ENCODE measurements at regions not wholly inside any gene's neighbourhood (a gene's known extent, or its start where the extent isn't known, plus 50 kb on each side); places are given as distances from the start of the nearest gene placed in this dataset.

- H3K27ac ChIP-seq (replicated peaks): no peak overlapping the region
- intact Hi-C loops (cut with micrococcal nuclease): no loop called here
- no peaks in the 10 kb centered on the region for H3K27me3 ChIP-seq (ENCODE audit: low read depth)
- no peaks in the 10 kb centered on the region for H3K36me3 ChIP-seq
- no peak overlapping the region for H3K4me3 ChIP-seq
- TF ChIP-seq, protein P1, sequence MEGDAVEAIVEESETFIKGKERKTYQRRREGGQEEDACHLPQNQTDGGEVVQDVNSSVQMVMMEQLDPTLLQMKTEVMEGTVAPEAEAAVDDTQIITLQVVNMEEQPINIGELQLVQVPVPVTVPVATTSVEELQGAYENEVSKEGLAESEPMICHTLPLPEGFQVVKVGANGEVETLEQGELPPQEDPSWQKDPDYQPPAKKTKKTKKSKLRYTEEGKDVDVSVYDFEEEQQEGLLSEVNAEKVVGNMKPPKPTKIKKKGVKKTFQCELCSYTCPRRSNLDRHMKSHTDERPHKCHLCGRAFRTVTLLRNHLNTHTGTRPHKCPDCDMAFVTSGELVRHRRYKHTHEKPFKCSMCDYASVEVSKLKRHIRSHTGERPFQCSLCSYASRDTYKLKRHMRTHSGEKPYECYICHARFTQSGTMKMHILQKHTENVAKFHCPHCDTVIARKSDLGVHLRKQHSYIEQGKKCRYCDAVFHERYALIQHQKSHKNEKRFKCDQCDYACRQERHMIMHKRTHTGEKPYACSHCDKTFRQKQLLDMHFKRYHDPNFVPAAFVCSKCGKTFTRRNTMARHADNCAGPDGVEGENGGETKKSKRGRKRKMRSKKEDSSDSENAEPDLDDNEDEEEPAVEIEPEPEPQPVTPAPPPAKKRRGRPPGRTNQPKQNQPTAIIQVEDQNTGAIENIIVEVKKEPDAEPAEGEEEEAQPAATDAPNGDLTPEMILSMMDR (IDR thresholded peaks at IDR 0.05; ENCODE audit: borderline replicate concordance): no peak
- peaks cover 11% of the 10 kb centered on the region for H3K9me3 ChIP-seq (replicated peaks)
- H3K4me1 ChIP-seq: no peaks in the 10 kb centered on the region
- no peak for DNase-seq
Measured at GRCh38 chr10:2232479-2232878, 495.2 kb upstream of the ADARB2 start.

GRCh38 chr10:2230478-2230877 lies 493.2 kb upstream of the ADARB2 start:
- TF ChIP-seq, protein P1 (IDR thresholded peaks at IDR 0.05; ENCODE audit: borderline replicate concordance): no peak
- intact Hi-C loops (cut with micrococcal nuclease): no loop called here
- no peaks in the 10 kb centered on the region for H3K27me3 ChIP-seq (ENCODE audit: low read depth)
- no peaks in the 10 kb centered on the region for H3K4me1 ChIP-seq
- no peak overlapping the region for H3K4me3 ChIP-seq
- H3K9me3 ChIP-seq (replicated peaks): peaks cover 18% of the 10 kb centered on the region
- no peak overlapping the region for H3K27ac ChIP-seq (replicated peaks)
- no peak for DNase-seq
- H3K36me3 ChIP-seq: no peaks in the 10 kb centered on the region

DNA sequence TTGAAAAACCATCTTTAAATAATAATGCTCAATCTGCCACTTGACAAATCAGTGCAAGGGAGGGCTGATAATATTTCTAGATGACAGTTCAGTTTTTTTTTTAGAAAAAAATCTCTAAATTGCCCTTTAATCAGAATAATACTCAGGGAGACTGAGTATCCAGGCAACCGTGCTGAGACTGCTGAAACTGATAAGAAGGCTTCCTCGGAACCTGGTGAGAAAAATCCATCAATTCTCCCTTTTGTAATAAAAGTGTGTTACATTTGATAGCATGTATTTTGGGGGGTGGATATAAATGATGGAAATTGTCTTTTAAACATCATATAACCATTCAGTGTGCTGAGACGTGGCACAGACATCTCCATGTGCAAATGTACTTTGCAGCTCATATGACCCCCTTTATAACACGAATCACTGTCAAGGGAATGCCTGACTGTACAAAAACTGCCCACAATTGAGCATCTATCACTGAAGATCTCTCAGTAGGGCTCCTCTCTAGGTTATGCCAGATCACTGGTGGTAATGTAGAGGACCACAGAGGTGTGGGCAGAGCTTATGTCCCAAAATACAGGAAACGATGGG lies 491.1 kb upstream of the ADARB2 start:
- Histone ChIP-seq H3K27ac (replicated peaks) (no peak overlapping the region), H3K36me3 (no peaks in the 10 kb centered on the region), H3K4me3 (no peak overlapping the region), H3K27me3 (ENCODE audit: low read depth) (no peaks in the 10 kb centered on the region), H3K4me1 (no peaks in the 10 kb centered on the region), H3K9me3 (replicated peaks) (peaks cover 8% of the 10 kb centered on the region)
- TF ChIP-seq, protein P1 (IDR thresholded peaks at IDR 0.05; ENCODE audit: borderline replicate concordance): no peak
- DNase-seq: no peak
- intact Hi-C loops (cut with micrococcal nuclease): no loop called here

DNA sequence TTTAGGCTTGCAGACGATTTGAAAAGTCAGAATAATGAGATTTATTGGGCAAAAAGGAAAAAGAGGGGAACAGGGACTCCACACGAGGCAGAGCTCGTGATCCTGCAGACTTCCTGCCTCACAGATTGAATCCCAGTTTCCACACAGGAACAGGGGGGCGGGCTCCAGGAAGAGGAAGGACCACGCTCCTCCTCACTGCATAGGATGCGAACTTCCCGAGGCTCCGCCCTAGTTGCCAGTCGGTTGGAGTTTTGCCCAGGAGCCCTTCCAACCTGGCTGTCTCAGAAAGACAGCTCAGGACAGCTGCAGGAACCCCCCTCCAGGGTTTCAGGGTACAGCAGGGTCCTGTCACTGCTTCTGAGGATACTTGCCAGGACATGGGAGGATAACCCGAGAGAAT lies 488.3 kb upstream of the ADARB2 start:
- Histone ChIP-seq H3K27ac (replicated peaks) (no peak overlapping the region), H3K36me3 (no peaks in the 10 kb centered on the region), H3K4me3 (no peak overlapping the region), H3K4me1 (no peaks in the 10 kb centered on the region), H3K27me3 (ENCODE audit: low read depth) (no peaks in the 10 kb centered on the region), H3K9me3 (replicated peaks) (peaks cover 8% of the 10 kb centered on the region)
- DNase-seq: no peak
- intact Hi-C loops (cut with micrococcal nuclease): no loop called here
- TF ChIP-seq, protein P1 (IDR thresholded peaks at IDR 0.05; ENCODE audit: borderline replicate concordance): no peak

DNA sequence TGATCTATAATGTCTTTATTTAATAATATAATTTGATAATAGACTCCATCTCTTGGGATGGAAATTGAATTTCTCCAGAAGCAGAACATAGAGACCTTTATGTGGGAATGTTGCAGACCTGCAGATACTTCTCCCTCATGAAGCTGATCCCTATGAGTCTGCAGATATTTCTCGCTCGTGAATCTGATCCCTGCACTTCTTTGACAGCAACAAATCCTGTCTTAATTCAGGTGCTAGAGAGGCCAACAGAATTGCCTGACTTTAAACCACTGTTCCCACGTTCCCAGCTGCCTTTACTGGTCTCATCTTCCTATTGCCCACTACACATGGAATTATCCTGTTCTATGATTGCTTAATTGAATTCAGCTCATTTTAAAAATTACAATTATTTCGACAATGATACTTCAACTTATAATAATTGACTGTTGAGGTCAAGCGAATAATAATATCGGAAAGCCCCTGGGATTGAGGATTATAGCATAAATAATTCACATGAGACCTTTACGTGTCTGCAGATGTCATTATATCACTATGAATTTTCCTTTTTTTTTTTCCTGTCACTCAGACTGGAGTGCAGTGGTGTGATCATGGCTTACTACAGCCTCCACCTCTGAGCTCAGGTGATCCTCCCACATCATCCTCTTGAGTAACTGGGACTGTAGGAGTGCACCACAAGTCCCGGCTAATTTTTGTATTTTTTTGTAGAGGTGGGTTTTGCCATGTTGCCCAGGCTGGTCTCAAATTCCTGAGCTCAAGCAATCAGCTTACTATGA lies 486.4 kb upstream of the ADARB2 start:
- Histone ChIP-seq H3K27me3 (ENCODE audit: low read depth) (no peaks in the 10 kb centered on the region), H3K36me3 (no peaks in the 10 kb centered on the region), H3K9me3 (replicated peaks) (peaks cover 8% of the 10 kb centered on the region), H3K4me1 (no peaks in the 10 kb centered on the region), H3K27ac (replicated peaks) (no peak overlapping the region), H3K4me3 (no peak overlapping the region)
- no peak for DNase-seq
- intact Hi-C loops (cut with micrococcal nuclease): no loop called here
- TF ChIP-seq, protein P1 (IDR thresholded peaks at IDR 0.05; ENCODE audit: borderline replicate concordance): no peak

All from left ventricle myocardium inferior (tissue), 1 donor.